ENCODE measurements at regions not wholly inside any gene's neighbourhood (a gene's known extent, or its start where the extent isn't known, plus 50 kb on each side); places are given as distances from the start of the nearest gene placed in this dataset.

DNA sequence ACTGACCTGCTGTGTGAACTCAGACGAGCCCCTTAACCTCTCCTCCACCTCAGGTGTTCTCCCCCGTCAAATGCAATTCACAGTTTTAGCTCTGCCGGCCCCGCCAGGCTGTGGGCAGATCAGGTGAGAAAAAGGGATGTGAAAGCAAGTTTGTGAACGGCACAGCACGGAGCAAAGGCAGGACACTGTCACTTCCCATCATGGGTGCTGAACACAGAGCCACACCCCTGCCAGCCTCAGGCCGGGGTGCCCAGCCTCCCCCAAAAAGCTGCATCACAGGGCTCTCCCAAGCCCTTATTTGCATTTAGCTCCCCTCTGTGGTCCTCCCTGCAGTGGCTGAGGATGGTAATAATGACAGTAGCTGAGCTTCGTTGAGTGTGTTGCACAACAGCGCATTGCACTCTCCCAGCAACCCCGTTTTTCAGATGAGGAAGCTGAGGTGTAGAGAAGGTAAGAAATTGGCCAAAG, 88.8 kb upstream of the TNRC6C start:
- no peak for DNase-seq (ENCODE audit: low read depth in 2 of 2)

DNA sequence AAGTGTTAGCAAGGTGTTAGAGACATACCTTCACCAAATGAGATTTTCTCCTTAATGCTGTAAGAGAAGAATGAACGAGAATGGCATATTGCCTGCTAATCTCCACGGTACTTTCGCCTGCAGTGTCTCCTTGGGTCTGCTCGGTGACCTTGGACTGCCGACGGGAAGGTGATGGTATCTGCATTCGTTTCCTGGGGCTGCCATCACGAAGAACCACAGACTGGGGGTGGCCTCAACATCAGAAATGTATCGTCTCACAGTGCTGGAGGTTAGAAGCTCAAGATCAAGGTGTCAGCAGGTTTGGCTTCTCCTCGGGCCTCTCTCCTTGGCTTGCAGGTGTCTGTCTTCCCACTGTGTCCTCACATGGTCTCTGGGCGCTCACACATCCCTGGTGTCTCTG, 86.3 kb upstream of the TNRC6C start:
- DNase-seq (ENCODE audit: low read depth in 2 of 2) = no peak

DNA sequence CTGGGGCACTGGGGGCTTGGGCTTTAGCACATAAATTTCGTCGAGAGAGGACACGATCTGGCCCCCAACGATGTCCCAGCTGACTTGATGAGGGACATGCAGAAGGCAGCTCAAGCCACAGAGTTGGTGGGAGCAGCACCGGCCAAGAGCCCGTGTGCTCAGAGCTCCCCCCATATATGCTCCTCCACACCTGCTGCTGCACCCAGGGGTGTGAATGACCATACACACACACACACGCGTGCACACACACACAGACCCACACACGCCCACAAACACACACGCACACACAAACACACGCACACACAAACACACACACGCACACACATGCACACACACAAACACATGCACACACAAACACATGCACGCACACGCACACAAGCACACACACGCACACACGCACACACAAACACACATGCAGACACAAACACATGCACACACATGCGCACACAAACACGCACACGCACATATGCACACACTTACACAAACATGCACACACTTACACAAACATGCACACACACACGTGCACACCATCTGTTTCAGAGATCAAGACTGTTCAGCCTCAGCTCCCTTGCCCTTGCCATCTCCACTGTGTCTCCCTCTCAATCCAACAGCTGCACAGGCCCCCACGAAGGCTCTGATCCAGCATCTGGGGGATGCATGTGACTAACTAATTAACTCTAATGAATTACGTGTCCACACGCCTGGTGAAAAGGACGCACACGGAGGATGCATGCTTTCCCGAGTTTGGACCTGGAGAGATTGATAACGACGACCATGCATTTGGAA, 85.6 kb upstream of the TNRC6C start:
- no peak for DNase-seq (ENCODE audit: low read depth in 2 of 2)

DNA sequence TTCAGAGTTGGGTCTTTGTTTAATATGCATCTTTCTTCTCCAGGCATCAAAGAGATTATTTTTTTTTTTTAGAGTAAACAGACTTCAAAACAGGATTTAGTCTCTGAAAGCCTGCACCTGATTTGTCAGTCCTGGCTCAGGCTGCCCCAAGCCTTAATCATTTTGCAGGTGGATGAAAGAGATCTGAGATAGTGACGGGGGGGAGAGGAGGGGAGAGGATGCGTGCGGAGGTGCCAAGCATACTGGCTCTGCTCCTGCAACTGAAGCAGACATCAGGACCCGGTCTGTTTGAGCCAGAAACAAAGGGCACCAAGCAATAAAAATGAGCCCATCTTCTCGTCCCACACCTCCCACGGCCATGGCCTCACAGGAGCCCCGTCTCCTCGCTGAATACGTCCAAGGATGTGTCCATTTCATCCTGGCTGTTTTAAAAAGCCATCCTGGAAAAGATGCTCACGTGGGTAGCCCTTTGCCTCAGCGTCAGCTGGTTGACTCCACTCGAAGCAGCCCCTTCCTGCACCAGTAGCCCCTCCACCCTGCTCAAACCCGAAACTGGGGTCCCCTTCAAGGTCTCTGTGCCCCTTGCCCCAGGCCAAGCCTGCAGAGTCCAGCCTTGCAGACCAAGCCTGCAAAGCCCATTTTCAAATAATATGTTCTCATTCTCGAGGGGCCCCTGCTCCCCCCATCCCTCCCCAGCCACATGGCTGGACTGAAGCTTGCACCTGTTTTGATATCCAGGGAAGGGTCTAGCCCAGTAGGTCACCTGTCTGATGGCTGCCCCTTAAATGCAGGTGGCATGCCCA, 84.8 kb upstream of the TNRC6C start:
- DNase-seq (ENCODE audit: low read depth in 2 of 2) = no peak

DNA sequence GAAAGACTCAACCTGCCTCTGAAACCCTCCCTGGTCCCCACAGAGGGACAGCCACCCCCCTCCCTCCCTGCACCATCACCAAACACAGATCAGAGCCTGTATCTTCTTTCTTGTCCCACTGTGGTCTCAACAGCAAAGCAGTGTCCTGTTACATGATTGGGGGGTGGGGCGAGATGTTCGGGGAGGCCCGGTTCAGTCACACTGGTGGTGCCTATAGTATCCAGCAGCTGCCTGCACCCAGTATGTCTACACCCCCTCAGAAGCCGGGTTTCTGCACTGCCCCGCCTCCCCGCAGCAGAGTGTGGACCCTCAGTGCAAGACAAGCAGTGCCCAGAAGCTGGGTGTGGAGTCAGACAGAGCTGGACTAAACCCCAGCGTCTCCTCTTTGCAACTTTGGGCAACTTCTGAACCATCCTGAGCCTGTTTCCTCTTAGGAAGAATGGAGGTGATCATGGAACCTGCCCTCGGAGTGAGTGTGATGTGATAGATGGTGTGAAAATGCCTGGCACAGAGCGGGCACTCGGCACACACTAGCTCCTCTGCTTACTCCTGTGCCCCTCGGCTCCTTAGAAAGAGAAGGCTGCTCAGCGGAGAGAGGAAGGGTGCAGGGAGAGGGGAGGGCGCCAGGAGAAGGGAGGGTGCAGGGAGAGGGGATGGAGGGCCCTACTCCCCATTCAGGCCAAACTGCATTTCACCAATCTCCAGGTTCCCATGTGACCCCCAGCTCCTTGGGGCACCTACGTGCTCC, 84.0 kb upstream of the TNRC6C start:
- no peak for DNase-seq (ENCODE audit: low read depth in 2 of 2)

DNA sequence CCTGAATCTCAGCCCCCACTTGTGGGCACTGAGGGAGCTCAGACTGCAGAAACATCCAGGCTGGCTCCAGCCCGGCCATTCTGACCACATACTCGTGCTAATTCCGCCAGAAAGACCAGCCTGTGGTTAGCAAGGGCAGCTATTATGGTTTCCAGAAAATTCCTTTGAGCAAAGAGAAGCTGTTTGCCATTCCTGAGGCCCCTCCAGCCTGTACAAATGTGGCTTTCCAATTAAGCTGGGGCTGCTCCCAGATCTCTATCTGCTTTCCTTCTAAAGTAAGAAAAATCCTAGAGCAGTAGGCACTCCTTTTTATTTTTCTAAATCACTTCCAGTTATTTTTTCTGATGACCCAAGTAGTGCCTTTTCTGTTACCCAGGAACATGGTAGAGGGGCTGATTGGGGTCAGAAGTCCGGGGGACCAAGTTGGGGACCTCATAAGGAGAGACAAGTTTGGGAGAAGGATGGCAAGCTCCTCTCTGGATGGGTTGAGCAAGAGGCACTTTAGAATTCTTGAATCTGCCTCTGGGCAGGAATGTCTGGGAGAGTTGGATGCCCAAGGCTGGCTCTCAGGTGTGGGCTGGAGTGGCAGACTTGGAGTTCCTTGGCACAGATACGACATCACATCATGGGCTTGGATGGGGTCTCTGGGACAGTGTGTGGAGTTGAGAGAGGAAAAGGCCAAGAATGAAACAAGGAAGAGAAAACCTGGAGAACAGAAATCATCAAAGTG, 83.3 kb upstream of the TNRC6C start:
- no peak for DNase-seq (ENCODE audit: low read depth in 2 of 2)

DNA sequence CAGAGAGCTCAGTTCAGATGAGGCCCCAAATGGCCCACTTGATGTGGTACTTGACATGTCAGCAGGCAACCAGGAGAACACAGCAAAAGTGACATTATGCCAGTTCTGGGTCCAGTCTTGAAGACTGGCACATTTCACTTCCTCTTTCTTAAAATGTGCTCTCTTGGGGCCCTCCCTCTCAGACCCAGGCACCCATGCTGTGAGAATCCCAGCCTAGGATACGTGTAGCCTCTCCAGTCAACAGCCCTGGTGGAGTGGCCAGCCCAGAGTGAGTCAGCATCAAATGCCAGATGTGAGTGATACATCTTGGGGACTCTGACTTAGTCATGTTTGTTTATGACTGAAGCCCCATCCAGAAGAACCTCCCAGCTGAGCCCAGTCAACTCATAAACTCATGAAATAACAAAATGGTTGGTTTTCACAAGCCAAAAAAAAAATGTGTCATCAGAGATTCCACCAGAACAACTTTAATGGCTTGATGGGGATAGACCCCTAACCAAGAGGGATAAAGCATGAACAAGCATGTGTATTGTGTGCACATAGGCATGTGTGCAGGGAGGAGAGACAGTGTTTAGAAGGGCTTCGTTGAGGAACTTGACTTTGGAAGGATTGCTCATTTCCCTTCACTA, 82.5 kb upstream of the TNRC6C start:
- DNase-seq (ENCODE audit: low read depth in 2 of 2) = no peak

DNA sequence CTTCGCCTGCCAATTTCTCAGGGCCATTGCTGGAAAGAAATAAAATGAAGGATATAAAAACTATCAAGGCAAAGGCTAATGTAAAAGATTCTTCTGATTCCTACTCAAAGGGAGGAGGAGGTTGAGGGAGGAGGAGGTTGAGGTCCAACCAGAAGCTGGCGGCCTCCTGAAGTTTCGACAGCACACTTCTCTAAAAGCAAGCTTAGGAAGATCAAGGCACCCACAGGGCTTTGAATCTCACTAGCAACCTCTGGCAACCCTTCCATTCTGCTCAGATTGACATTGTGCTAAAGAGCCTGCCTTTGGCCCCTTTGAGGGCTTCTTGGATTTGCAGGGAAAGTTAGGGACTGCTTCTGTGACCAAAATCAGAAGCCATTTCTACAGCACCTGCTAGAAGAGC, 81.5 kb upstream of the TNRC6C start:
- no peak for DNase-seq (ENCODE audit: low read depth in 2 of 2)

DNA sequence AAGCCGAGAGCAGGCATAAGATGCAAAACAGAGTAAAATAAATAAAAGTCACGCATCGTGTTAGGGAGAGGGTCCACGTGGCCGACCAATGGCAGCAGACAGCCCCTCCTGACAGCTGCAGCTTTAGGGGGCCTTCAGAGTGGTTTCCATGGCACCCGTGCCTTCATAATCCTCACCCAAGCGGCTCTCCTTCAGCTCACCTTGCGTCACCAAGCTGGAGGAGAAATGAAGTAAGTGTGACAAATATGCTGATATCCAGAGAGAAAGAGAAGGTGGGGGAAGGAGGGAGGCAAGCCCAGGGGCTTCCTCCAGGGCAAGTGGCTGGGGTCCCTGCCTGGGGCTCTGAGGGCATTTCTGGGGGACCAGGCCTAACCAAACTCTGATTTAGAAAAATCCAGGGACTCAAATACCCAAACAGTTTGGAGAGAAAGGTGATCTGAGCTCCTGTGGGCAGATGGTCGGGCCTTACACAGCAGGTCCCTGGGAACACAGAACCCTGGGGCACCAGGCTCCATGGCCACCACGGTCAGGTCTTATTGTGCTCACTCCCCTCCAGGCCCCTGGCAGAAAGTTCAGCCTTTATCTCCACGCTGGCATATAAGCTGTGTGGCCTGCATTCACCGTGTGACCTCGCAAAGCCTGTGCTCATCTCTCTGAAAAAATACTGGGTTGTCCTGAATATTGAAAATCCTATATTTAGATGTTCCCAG, 80.7 kb upstream of the TNRC6C start:
- DNase-seq (ENCODE audit: low read depth in 2 of 2) = no peak

DNA sequence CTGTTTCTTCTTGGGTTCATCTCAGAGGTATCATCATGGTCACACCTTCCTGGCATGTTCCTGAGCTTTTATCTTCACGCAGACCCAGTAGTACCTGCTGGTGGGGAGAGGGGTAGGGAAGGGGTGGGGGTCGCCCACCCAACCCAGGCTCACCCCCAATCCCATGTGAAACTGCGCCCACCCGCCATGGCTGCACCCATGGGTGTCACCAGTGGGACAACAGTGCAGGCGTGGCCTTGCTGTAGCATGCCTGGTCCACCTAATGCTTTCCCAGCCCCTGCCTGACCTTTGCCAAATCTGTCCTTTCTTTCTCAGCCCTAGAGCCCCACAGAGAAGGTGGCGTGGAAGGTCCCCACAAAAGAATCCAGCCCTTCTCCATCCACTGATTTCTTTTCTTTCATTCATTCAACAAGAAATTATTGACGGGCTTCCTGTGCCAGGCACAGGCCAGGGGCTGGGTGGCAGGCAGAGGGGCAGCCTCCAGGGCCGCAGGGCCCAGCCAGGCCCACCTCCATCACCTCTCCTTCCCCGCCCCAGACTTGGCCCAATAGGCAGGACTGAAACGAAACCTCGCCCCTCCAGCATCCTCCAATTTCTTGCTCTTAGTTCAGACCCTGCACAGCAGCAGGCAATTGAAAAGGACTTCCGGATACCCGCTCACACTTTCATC, 79.1 kb upstream of the TNRC6C start:
- DNase-seq (ENCODE audit: low read depth in 2 of 2) = no peak

DNA sequence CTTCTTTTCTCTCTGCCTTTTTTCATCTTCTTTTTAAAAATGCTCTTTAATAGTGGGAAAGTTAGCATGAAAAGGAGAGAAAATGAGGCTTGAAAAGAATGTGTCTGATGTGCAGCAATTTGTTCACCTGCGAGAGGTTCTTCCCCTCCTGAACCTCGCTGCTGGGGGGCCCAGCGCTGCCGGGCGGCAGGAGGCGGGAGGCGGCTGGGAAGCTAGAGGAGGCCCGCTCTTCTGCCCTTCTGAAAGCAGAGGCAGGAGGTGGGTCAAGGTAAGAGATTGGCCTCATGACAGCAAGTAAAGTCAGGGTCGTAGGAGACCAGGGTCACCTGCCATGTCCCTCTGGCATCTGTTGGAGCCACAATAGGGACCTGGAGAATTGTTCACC, 78.6 kb upstream of the TNRC6C start:
- no peak for DNase-seq (ENCODE audit: low read depth in 2 of 2)

DNA sequence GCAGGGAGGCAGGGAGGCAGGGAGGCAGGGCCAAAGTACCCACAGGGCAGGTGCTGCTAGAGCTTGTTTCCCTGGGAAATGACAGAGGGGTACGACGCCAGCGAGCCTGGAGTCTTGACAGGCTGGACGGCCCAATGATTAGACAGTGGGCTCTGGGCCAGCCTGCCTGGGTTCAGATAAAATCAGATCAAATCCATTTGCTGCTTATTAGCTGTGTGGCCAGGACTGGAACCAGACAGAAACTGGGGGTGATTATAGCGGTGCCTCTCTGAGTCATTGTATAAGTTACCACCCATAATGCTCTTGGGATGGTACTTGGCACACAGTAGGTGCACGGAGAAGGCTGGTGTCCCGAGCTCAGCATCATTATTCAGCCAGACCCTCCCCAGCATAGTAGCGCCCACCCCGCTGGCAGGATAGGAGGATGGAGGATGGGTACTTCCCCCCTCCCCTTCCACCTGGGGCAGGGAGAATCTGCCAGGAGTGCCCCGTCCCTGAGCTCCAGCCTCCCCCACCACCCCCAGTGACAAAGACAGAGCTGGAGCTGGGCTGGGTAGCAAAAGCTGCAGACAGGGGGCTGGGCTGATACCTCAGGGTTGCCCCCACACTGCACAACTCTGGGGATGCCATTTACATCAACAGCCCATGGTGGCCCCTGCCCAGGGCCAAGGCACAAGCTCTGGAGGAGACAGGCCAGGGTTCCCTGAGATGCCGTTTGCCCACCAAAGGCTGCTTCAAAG, 77.6 kb upstream of the TNRC6C start:
- DNase-seq (ENCODE audit: low read depth in 2 of 2) = no peak

DNA sequence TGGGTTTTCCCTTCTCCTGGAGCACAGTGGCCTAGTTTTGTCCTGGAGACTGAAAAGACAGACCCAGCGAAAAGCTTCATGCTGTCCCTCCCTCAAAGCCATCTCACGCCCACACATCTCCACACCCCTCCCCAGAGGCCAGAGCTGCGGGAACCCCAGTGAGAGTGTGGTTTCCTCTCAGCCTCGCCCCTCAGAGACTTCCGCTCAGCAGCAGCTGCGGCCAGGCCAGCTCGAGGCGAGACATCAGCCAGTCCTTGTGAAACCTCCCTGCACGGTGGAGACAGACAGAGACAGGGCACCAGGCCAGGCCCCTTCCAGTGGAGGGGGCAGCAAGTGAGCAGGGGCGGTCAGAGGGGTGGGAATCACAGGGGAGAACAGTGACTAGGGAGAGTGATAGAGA, 77.0 kb upstream of the TNRC6C start:
- peak in 1 of 2 donors; percentile 47 for DNase-seq (ENCODE audit: low read depth in 2 of 2)

DNA sequence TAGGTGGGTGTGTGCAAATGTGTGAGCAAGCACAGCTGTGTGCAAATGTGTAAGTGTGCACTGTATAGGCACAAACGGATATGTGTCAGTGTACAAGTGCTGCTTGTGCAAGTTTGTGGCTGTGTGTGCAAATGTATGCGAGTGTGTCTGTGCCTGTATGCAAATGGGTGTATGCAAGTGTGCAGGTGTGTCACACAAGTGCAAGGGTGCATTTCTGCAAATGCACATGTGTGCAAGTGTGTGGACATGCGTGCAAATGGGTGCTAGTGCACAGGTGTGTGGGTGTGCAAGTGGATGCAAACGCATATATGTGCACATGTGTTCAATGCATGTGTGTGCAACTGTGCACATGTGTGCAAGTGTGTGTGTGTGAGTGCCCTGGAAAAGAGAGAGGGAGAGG, 76.5 kb upstream of the TNRC6C start:
- DNase-seq (ENCODE audit: low read depth in 2 of 2) = no peak

DNA sequence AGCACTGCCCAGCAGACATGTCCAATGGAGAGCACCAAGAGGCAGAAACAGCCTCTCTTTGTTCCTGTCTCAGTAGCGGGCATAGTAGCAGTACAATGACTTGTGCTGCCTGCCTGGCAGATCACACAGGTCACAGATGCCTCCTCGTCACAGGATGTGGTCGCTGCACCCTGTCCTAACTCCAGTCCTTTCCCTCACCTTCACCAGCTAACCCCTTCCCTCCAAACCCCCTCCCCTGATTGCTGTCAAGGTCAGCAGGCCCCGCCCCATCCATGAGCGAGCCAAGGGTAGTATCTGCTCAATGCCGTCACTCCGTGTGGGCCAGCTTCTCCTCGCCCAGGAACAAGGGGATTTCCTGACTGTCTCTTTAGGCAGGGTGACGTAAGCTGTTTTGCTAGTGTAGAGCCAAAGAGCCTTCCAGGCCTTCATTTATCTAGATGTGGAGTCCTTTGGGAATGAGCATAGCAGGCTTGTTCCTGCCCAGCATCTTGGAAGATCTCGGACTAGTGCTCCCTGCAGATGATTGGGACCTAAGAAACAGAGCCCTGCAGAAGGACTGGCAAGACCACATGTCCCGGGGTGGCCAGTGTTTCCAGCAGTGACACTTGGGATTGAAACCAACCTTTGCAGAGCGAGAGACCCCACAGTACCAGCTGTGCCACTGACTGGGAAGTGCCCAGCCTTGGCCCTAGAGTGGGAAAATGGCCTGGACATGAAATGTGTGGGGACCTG, 75.9 kb upstream of the TNRC6C start:
- DNase-seq (ENCODE audit: low read depth in 2 of 2) = peak; percentile 38 to 44

DNA sequence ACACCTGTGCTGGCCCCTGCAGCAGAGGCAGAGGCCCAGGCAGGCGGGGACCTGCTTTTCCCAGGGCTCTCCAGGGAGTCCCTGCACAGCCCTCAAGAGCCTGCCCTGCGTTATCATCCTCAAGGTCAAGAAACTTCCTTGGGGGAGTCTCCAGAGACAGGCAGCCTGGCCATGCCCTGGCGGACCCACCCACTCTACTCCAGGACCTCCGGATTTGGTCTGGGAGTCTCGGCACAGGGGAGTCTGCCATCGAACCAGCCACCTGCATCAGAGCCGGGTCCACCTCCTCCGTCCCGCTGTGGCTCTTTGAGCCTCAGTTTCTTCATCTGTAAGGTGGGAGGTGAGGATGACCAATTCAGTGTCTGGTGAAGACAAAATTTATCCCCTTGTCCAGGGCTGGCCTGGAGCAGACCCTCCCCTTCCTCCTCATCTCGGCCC, 75.3 kb upstream of the TNRC6C start:
- no peak for DNase-seq (ENCODE audit: low read depth in 2 of 2)

DNA sequence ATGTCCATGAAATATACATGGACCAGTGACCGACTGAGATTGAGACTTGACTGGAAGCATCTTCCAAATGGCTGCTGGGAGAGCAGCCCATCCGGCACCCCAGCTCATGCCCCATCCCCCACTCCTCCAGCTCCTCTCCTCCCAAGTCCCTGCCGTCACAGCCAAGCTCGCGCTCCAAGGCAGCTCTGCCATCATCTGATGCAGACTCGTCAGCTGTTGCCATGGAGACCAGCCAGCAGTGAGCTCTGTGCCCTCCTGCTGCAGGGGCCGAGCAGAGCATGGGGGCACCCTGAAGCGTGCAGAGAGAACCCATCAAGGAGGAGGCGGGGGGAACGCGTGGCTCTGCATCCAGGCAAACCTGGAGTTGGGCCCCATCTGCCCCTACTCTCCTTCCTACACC, 74.5 kb upstream of the TNRC6C start:
- no peak for DNase-seq (ENCODE audit: low read depth in 2 of 2)

DNA sequence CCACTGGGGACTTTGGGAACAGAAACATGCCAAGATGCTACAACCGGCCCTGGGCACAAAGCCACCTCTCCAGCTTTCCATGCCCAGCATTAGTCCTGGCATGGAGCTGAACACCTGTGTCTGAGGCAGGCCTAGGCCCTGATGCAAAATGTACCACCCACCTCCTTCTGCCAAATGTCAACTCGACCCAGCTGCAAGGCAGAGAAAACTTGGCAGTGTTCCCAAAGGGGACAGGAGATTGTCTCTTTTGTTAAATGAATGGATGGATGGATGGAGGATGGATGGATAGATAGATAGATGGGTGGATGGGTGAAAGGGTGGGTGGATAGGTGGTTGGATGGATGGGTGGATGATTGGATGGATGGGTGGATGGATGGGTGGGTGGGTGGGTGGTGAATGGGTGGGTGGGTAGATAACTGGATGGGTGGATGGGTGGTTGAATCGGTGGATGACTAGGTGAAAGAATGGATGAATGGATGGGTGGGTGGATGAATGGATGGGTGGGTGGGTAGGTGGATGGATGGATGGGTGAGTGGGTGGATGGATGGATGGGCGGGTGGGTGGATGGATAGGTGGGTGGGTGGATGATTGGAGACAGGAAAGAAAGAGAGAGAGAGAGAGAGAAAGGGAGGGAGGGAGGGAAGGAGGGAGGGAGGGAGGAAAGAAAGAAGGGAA, 73.4 kb upstream of the TNRC6C start:
- DNase-seq (ENCODE audit: low read depth in 2 of 2) = no peak

All from activated CD4-positive, alpha-beta T cell treated with anti-CD3 and anti-CD28 coated beads for 24 hours (primary cell).